ENCODE measurements at regions not wholly inside any gene's neighbourhood (a gene's known extent, or its start where the extent isn't known, plus 50 kb on each side); places are given as distances from the start of the nearest gene placed in this dataset.
"Not testable (repeated sequence)": the region's sequence is repeated elsewhere in the genome, so short reads cannot be mapped to it uniquely, and the experiment has no call there.

- Histone ChIP-seq H3K27me3 (ENCODE audit: low read length) (no peaks in the 10 kb centered on the region), H3F3A (ENCODE audit: insufficient read depth) (no peaks in the 10 kb centered on the region), H3K4me3 (ENCODE audit: insufficient read depth, low read length, poor library complexity, severe bottlenecking) (no peak overlapping the region), H3K79me2 (ENCODE audit: insufficient read depth, low read length) (no peaks in the 10 kb centered on the region), H4K20me1 (ENCODE audit: low read depth, low read length) (no peaks in the 10 kb centered on the region), H2AFZ (ENCODE audit: low read depth, low read length, severe bottlenecking) (no peak overlapping the region), H3K27ac (ENCODE audit: low read depth, low read length) (no peak overlapping the region), H3K36me3 (ENCODE audit: low read length) (no peaks in the 10 kb centered on the region), H3K9me2 (replicated peaks; ENCODE audit: insufficient read depth, low read length) (no peaks in the 10 kb centered on the region), H3K9me3 (ENCODE audit: insufficient read depth, low read length) (no peaks in the 10 kb centered on the region), H3K9ac (ENCODE audit: low read length) (no peak overlapping the region), H3K4me2 (ENCODE audit: low read depth, low read length, poor library complexity, severe bottlenecking) (no peak overlapping the region)
- TF ChIP-seq CTCF (IDR thresholded peaks at IDR 0.05; ENCODE audit: insufficient read depth, low read length, poor library complexity, severe bottlenecking) (no peak), EZH2phosphoT487 (conservative IDR thresholded peaks at IDR 0.05; ENCODE audit: low read length) (no peak)
Observed at GRCh38 chr1:211198111-211198510, 61.1 kb upstream of the RCOR3 start.

- H3K27ac ChIP-seq (ENCODE audit: low read depth, low read length), result no peak overlapping the region
- H3K4me2 ChIP-seq (ENCODE audit: low read depth, low read length, poor library complexity, severe bottlenecking), result no peak overlapping the region
- no peaks in the 10 kb centered on the region for H3K27me3 ChIP-seq (ENCODE audit: low read length)
- no peak overlapping the region for H3K9ac ChIP-seq (ENCODE audit: low read length)
- no peaks in the 10 kb centered on the region for H3K9me3 ChIP-seq (ENCODE audit: insufficient read depth, low read length)
- H3K79me2 ChIP-seq (ENCODE audit: insufficient read depth, low read length), result no peaks in the 10 kb centered on the region
- H3K4me3 ChIP-seq (ENCODE audit: insufficient read depth, low read length, poor library complexity, severe bottlenecking), result no peak overlapping the region
- H4K20me1 ChIP-seq (ENCODE audit: low read depth, low read length), result no peaks in the 10 kb centered on the region
- TF ChIP-seq EZH2phosphoT487 (conservative IDR thresholded peaks at IDR 0.05; ENCODE audit: low read length), result no peak
- no peaks in the 10 kb centered on the region for H3K9me2 ChIP-seq (replicated peaks; ENCODE audit: insufficient read depth, low read length)
- no peak overlapping the region for H2AFZ ChIP-seq (ENCODE audit: low read depth, low read length, severe bottlenecking)
- no peaks in the 10 kb centered on the region for H3K36me3 ChIP-seq (ENCODE audit: low read length)
- no peaks in the 10 kb centered on the region for H3F3A ChIP-seq (ENCODE audit: insufficient read depth)
Observed at GRCh38 chr1:211196880-211197279, 62.3 kb upstream of the RCOR3 start.

- Histone ChIP-seq H4K20me1 (ENCODE audit: low read depth, low read length) (no peaks in the 10 kb centered on the region), H3F3A (ENCODE audit: insufficient read depth) (no peaks in the 10 kb centered on the region), H3K4me3 (ENCODE audit: insufficient read depth, low read length, poor library complexity, severe bottlenecking) (no peak overlapping the region), H3K9ac (ENCODE audit: low read length) (no peak overlapping the region), H3K9me3 (ENCODE audit: insufficient read depth, low read length) (no peaks in the 10 kb centered on the region), H3K27ac (ENCODE audit: low read depth, low read length) (no peak overlapping the region), H3K4me2 (ENCODE audit: low read depth, low read length, poor library complexity, severe bottlenecking) (no peak overlapping the region), H3K9me2 (replicated peaks; ENCODE audit: insufficient read depth, low read length) (no peaks in the 10 kb centered on the region), H2AFZ (ENCODE audit: low read depth, low read length, severe bottlenecking) (no peak overlapping the region), H3K79me2 (ENCODE audit: insufficient read depth, low read length) (no peaks in the 10 kb centered on the region), H3K36me3 (ENCODE audit: low read length) (no peaks in the 10 kb centered on the region), H3K27me3 (ENCODE audit: low read length) (no peaks in the 10 kb centered on the region)
- no peak for TF ChIP-seq EZH2phosphoT487 (conservative IDR thresholded peaks at IDR 0.05; ENCODE audit: low read length)
- TF ChIP-seq CTCF (IDR thresholded peaks at IDR 0.05; ENCODE audit: insufficient read depth, low read length, poor library complexity, severe bottlenecking), result no peak
Observed at GRCh38 chr1:211194826-211195225, 60.9 kb upstream of the KCNH1 start.

GRCh38 chr1:211192227-211192626 is 58.3 kb upstream of the KCNH1 start:
- Histone ChIP-seq H4K20me1 (ENCODE audit: low read depth, low read length) (no peaks in the 10 kb centered on the region), H3K9me2 (replicated peaks; ENCODE audit: insufficient read depth, low read length) (no peaks in the 10 kb centered on the region), H3K36me3 (ENCODE audit: low read length) (no peaks in the 10 kb centered on the region), H3K4me2 (ENCODE audit: low read depth, low read length, poor library complexity, severe bottlenecking) (no peak overlapping the region), H2AFZ (ENCODE audit: low read depth, low read length, severe bottlenecking) (no peak overlapping the region), H3K4me3 (ENCODE audit: insufficient read depth, low read length, poor library complexity, severe bottlenecking) (no peak overlapping the region), H3K79me2 (ENCODE audit: insufficient read depth, low read length) (no peaks in the 10 kb centered on the region), H3K9ac (ENCODE audit: low read length) (no peak overlapping the region), H3K27ac (ENCODE audit: low read depth, low read length) (no peak overlapping the region), H3K9me3 (ENCODE audit: insufficient read depth, low read length) (no peaks in the 10 kb centered on the region), H3K27me3 (ENCODE audit: low read length) (no peaks in the 10 kb centered on the region), H3F3A (ENCODE audit: insufficient read depth) (no peaks in the 10 kb centered on the region)
- TF ChIP-seq EZH2phosphoT487 (conservative IDR thresholded peaks at IDR 0.05; ENCODE audit: low read length) (no peak), CTCF (IDR thresholded peaks at IDR 0.05; ENCODE audit: insufficient read depth, low read length, poor library complexity, severe bottlenecking) (no peak)

- not testable (repeated sequence) for H3K9me2 ChIP-seq (replicated peaks; ENCODE audit: insufficient read depth, low read length); H3K27ac ChIP-seq (ENCODE audit: low read depth, low read length); H3K27me3 ChIP-seq (ENCODE audit: low read length); H3K9ac ChIP-seq (ENCODE audit: low read length); H3K36me3 ChIP-seq (ENCODE audit: low read length); H2AFZ ChIP-seq (ENCODE audit: low read depth, low read length, severe bottlenecking); H3K79me2 ChIP-seq (ENCODE audit: insufficient read depth, low read length); H3K9me3 ChIP-seq (ENCODE audit: insufficient read depth, low read length); H3F3A ChIP-seq (ENCODE audit: insufficient read depth); H4K20me1 ChIP-seq (ENCODE audit: low read depth, low read length); H3K4me3 ChIP-seq (ENCODE audit: insufficient read depth, low read length, poor library complexity, severe bottlenecking)
- H3K4me2 ChIP-seq (ENCODE audit: low read depth, low read length, poor library complexity, severe bottlenecking), result peak overlapping the region; percentile 20
Observed at GRCh38 chr1:211188721-211189120, 54.8 kb upstream of the KCNH1 start.

Data from SU-DHL-6 (cell line).